ENCODE measurements at regions not wholly inside any gene's neighbourhood (a gene's known extent, or its start where the extent isn't known, plus 50 kb on each side); places are given as distances from the start of the nearest gene placed in this dataset.

DNA sequence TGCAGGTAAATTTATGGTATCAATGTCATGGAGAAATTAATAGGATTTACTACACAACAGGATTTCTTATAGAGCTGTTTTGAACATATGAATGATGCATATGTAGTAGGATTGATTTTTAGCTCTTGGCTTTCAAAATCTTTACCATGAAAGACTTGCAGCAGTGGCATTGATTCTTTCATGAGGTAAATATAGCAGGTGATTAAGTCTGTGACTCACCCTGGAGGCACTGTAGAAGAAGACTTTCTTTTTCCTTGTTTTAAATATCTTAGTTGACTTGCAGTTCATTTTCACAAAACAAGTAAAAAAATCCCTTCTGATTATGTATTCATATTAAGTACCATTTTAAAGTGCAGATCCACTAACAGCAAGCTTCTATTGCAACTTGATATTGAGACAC lies 463.0 kb downstream of the FBXO15 start:
- no peak overlapping the region for H3K27ac ChIP-seq (ENCODE audit: low read length, poor library complexity, severe bottlenecking)
- H3K4ac ChIP-seq (ENCODE audit: low read depth in 1 of 2, low read length in 2 of 2) = no peak overlapping the region
- H3K27me3 ChIP-seq (ENCODE audit: control insufficient read depth in 1 of 2, insufficient read depth in 1 of 2, low read length in 2 of 2) = no peaks in the 10 kb centered on the region
- no peak overlapping the region for H2AFZ ChIP-seq (ENCODE audit: low read depth, low read length)
- H2BK15ac ChIP-seq (ENCODE audit: low read depth, poor library complexity, severe bottlenecking) = no peak overlapping the region
- H3K4me2 ChIP-seq (ENCODE audit: low read length, poor library complexity, severe bottlenecking) = no peak overlapping the region
- H3K9ac ChIP-seq (ENCODE audit: low read length) = no peak overlapping the region
- peaks cover 2% of the 10 kb centered on the region for H3K4me1 ChIP-seq (ENCODE audit: control insufficient read depth, insufficient read depth, low read depth, low read length)
- no peak overlapping the region for H2AK5ac ChIP-seq (ENCODE audit: low read length, severe bottlenecking)
- H3K36me3 ChIP-seq (ENCODE audit: control insufficient read depth in 1 of 2, insufficient read depth in 2 of 2, low read depth in 1 of 2, low read length in 2 of 2) = no peaks in the 10 kb centered on the region
- H3K4me3 ChIP-seq (ENCODE audit: insufficient read depth in 1 of 2, low read depth in 1 of 2, low read length in 2 of 2) = no peak overlapping the region
- H3K79me1 ChIP-seq (replicated peaks; ENCODE audit: low read length, poor library complexity, severe bottlenecking) = no peaks in the 10 kb centered on the region
- H4K8ac ChIP-seq (ENCODE audit: low read length) = no peak overlapping the region
- H2BK120ac ChIP-seq (ENCODE audit: low read depth, low read length) = no peak overlapping the region
- H3K9me3 ChIP-seq (ENCODE audit: control insufficient read depth, low read length) = no peaks in the 10 kb centered on the region
- H3K23ac ChIP-seq (ENCODE audit: low read length in 2 of 2) = no peak overlapping the region
- peak; percentile 26 for DNase-seq
- no peak overlapping the region for H3K14ac ChIP-seq (ENCODE audit: low read length in 2 of 2)
- H3K18ac ChIP-seq (ENCODE audit: low read depth in 1 of 2, low read length in 2 of 2) = no peak overlapping the region
- no peak overlapping the region for H2BK5ac ChIP-seq (ENCODE audit: low read depth, low read length, poor library complexity, severe bottlenecking)
- no peak overlapping the region for H2BK12ac ChIP-seq (ENCODE audit: low read length in 2 of 2)
- no peak overlapping the region for H4K91ac ChIP-seq (ENCODE audit: low read length)

DNA sequence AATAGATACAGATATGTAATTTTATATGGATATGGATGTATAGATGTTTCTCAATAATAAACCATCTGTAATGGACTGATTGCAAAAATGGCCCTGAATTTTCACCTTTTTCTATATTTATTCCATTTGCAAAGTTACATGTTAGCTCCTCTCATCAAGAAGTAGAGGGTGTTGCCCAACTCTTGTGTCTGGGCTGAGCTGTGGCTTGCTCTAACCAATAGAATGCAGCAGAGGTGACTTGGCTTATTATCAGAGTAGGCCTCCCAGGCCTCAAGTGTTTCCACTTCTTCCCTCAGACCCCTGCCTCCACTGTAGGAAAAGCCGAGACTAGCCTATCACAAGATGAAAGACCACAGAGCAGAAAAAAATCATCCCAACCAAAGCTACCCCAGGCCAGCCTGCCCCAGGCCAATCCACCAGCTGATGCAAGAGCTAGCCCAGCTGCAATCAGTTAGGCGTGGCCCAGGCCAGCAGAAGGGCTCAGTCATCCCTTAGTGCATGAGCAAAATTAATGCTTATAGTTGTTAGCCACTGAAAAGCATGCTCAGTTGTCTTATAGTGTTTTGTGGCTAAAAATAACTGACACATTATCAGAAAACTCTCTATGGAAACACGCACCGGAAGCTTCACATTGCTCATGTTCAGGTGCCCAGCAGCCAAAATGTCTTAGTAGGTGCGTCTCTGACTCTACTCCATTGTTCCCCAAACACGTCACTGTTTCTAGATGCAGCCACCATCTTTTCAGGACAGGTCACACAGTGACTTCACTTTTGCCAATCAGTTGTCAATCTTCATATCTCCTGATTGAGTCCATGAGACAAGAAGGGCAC lies 464.0 kb downstream of the FBXO15 start:
- Histone ChIP-seq H4K8ac (ENCODE audit: low read length) (no peak overlapping the region), H3K9ac (ENCODE audit: low read length) (no peak overlapping the region), H3K18ac (ENCODE audit: low read depth in 1 of 2, low read length in 2 of 2) (no peak overlapping the region), H3K4ac (ENCODE audit: low read depth in 1 of 2, low read length in 2 of 2) (no peak overlapping the region), H3K36me3 (ENCODE audit: control insufficient read depth in 1 of 2, insufficient read depth in 2 of 2, low read depth in 1 of 2, low read length in 2 of 2) (no peaks in the 10 kb centered on the region), H4K91ac (ENCODE audit: low read length) (no peak overlapping the region), H2BK120ac (ENCODE audit: low read depth, low read length) (no peak overlapping the region), H3K79me1 (replicated peaks; ENCODE audit: low read length, poor library complexity, severe bottlenecking) (no peaks in the 10 kb centered on the region), H3K4me3 (ENCODE audit: insufficient read depth in 1 of 2, low read depth in 1 of 2, low read length in 2 of 2) (no peak overlapping the region), H2BK5ac (ENCODE audit: low read depth, low read length, poor library complexity, severe bottlenecking) (no peak overlapping the region), H2BK15ac (ENCODE audit: low read depth, poor library complexity, severe bottlenecking) (no peak overlapping the region), H2BK12ac (ENCODE audit: low read length in 2 of 2) (no peak overlapping the region), H2AK5ac (ENCODE audit: low read length, severe bottlenecking) (no peak overlapping the region), H3K23ac (ENCODE audit: low read length in 2 of 2) (no peak overlapping the region), H3K4me1 (ENCODE audit: control insufficient read depth, insufficient read depth, low read depth, low read length) (no peaks in the 10 kb centered on the region), H2AFZ (ENCODE audit: low read depth, low read length) (no peak overlapping the region), H3K9me3 (ENCODE audit: control insufficient read depth, low read length) (no peaks in the 10 kb centered on the region), H3K14ac (ENCODE audit: low read length in 2 of 2) (no peak overlapping the region), H3K27me3 (ENCODE audit: control insufficient read depth in 1 of 2, insufficient read depth in 1 of 2, low read length in 2 of 2) (no peaks in the 10 kb centered on the region), H3K27ac (ENCODE audit: low read length, poor library complexity, severe bottlenecking) (no peak overlapping the region), H3K4me2 (ENCODE audit: low read length, poor library complexity, severe bottlenecking) (no peak overlapping the region)
- 94% methylated on average over 6 of the region's 6 CpGs for WGBS
- DNase-seq = no peak

DNA sequence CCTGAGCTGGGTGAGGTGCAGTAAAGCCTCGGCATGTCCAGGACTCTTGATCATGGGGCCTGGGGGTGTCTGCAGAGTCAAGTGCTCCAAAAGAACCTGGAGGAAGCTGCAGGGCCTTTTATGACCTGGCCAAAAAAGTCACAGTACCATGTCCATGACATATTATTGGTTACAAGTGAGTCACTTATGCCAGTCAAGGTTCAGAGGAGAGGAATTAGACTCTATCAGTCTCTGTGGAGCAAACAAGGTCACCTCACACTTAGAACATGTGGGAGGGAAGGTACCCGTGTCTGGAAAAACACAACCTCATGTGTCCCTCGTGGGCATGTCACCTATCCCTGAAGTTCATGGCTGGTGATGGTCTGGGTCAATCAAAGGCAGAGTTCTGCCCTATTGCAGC lies 465.7 kb downstream of the FBXO15 start:
- Histone ChIP-seq H4K8ac (ENCODE audit: low read length) (no peak overlapping the region), H3K9ac (ENCODE audit: low read length) (no peak overlapping the region), H3K4me3 (ENCODE audit: insufficient read depth in 1 of 2, low read depth in 1 of 2, low read length in 2 of 2) (no peak overlapping the region), H3K23ac (ENCODE audit: low read length in 2 of 2) (no peak overlapping the region), H2AK5ac (ENCODE audit: low read length, severe bottlenecking) (no peak overlapping the region), H3K27ac (ENCODE audit: low read length, poor library complexity, severe bottlenecking) (no peak overlapping the region), H2BK120ac (ENCODE audit: low read depth, low read length) (no peak overlapping the region), H3K4ac (ENCODE audit: low read depth in 1 of 2, low read length in 2 of 2) (no peak overlapping the region), H3K9me3 (ENCODE audit: control insufficient read depth, low read length) (no peaks in the 10 kb centered on the region), H3K4me2 (ENCODE audit: low read length, poor library complexity, severe bottlenecking) (no peak overlapping the region), H3K79me1 (replicated peaks; ENCODE audit: low read length, poor library complexity, severe bottlenecking) (no peaks in the 10 kb centered on the region), H2BK12ac (ENCODE audit: low read length in 2 of 2) (no peak overlapping the region), H3K4me1 (ENCODE audit: control insufficient read depth, insufficient read depth, low read depth, low read length) (no peaks in the 10 kb centered on the region), H2BK15ac (ENCODE audit: low read depth, poor library complexity, severe bottlenecking) (no peak overlapping the region), H2BK5ac (ENCODE audit: low read depth, low read length, poor library complexity, severe bottlenecking) (no peak overlapping the region), H3K18ac (ENCODE audit: low read depth in 1 of 2, low read length in 2 of 2) (no peak overlapping the region), H3K27me3 (ENCODE audit: control insufficient read depth in 1 of 2, insufficient read depth in 1 of 2, low read length in 2 of 2) (no peaks in the 10 kb centered on the region), H4K91ac (ENCODE audit: low read length) (no peak overlapping the region), H2AFZ (ENCODE audit: low read depth, low read length) (no peak overlapping the region), H3K14ac (ENCODE audit: low read length in 2 of 2) (no peak overlapping the region), H3K36me3 (ENCODE audit: control insufficient read depth in 1 of 2, insufficient read depth in 2 of 2, low read depth in 1 of 2, low read length in 2 of 2) (no peaks in the 10 kb centered on the region)
- 97% methylated on average over 3 of the region's 3 CpGs for WGBS
- no peak for DNase-seq

DNA sequence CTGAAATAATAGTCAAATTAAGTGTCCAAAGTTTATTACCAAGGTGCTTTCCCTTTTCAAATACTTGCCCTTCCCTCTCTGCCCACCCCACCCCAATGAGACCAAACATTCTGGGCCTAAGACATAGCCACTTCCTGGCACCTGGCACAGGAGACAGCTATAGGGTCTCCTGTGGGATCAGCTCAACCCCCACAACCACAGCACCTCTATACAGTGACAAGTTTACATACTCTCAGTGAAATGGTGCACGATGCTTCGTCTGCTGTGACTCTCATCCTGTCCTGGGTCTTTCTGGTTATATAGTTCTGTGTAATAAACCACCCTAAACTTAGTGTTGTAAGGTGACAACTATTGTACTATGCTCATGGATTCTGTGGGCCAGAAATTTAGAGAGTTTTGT lies 466.2 kb downstream of the FBXO15 start:
- no peak overlapping the region for H3K23ac ChIP-seq (ENCODE audit: low read length in 2 of 2)
- H3K79me1 ChIP-seq (replicated peaks; ENCODE audit: low read length, poor library complexity, severe bottlenecking) = no peaks in the 10 kb centered on the region
- H3K9me3 ChIP-seq (ENCODE audit: control insufficient read depth, low read length) = no peaks in the 10 kb centered on the region
- no peak overlapping the region for H3K4me3 ChIP-seq (ENCODE audit: insufficient read depth in 1 of 2, low read depth in 1 of 2, low read length in 2 of 2)
- no peak overlapping the region for H2BK120ac ChIP-seq (ENCODE audit: low read depth, low read length)
- H2AK5ac ChIP-seq (ENCODE audit: low read length, severe bottlenecking) = no peak overlapping the region
- no peaks in the 10 kb centered on the region for H3K4me1 ChIP-seq (ENCODE audit: control insufficient read depth, insufficient read depth, low read depth, low read length)
- 100% methylated on average over 2 of the region's 2 CpGs for WGBS
- no peak overlapping the region for H3K9ac ChIP-seq (ENCODE audit: low read length)
- H3K14ac ChIP-seq (ENCODE audit: low read length in 2 of 2) = no peak overlapping the region
- H3K27ac ChIP-seq (ENCODE audit: low read length, poor library complexity, severe bottlenecking) = no peak overlapping the region
- H3K36me3 ChIP-seq (ENCODE audit: control insufficient read depth in 1 of 2, insufficient read depth in 2 of 2, low read depth in 1 of 2, low read length in 2 of 2) = no peaks in the 10 kb centered on the region
- H4K8ac ChIP-seq (ENCODE audit: low read length) = no peak overlapping the region
- no peak overlapping the region for H3K18ac ChIP-seq (ENCODE audit: low read depth in 1 of 2, low read length in 2 of 2)
- DNase-seq = no peak
- no peak overlapping the region for H2BK5ac ChIP-seq (ENCODE audit: low read depth, low read length, poor library complexity, severe bottlenecking)
- no peak overlapping the region for H2BK12ac ChIP-seq (ENCODE audit: low read length in 2 of 2)
- no peak overlapping the region for H3K4ac ChIP-seq (ENCODE audit: low read depth in 1 of 2, low read length in 2 of 2)
- H2AFZ ChIP-seq (ENCODE audit: low read depth, low read length) = no peak overlapping the region
- no peaks in the 10 kb centered on the region for H3K27me3 ChIP-seq (ENCODE audit: control insufficient read depth in 1 of 2, insufficient read depth in 1 of 2, low read length in 2 of 2)
- no peak overlapping the region for H4K91ac ChIP-seq (ENCODE audit: low read length)
- H3K4me2 ChIP-seq (ENCODE audit: low read length, poor library complexity, severe bottlenecking) = no peak overlapping the region
- H2BK15ac ChIP-seq (ENCODE audit: low read depth, poor library complexity, severe bottlenecking) = no peak overlapping the region
